Cardiac muscle cell (in vitro differentiated cells and primary cell): ENCODE measurements at regions not wholly inside any gene's neighbourhood (a gene's known extent, or its start where the extent isn't known, plus 50 kb on each side); places are given as distances from the start of the nearest gene placed in this dataset.

Experiments used
- DNase-seq, 2 donors: peaks; one replicate each; pipeline versions ENCODE4 v3.0.0 to v3.0.0-alpha.2; 2010 to 2017; ENCODE audit warnings: low read depth in 1 of 2, low spot score in 1 of 2
- H3K27ac ChIP-seq: fragments of 200-600 bp; sonication (generic); 2 replicates; pipeline ENCODE4 v1.5.1; 2016
- H3K27me3 ChIP-seq: fragments of 200-600 bp; sonication (generic); 2 replicates; pipeline ENCODE4 v1.6.0; 2016; ENCODE audit warnings: control low read depth
- H3K36me3 ChIP-seq: fragments of 200-600 bp; sonication (generic); 2 replicates; pipeline ENCODE4 v1.5.1; 2016; ENCODE audit warnings: control low read depth
- H3K4me1 ChIP-seq: fragments of 200-600 bp; sonication (generic); 2 replicates; pipeline ENCODE4 v1.8.1; 2017; ENCODE audit warnings: low read depth, mild to moderate bottlenecking, mixed run types
- H3K4me3 ChIP-seq: fragments of 200-600 bp; sonication (generic); 2 replicates; pipeline ENCODE4 v1.5.1; 2016; ENCODE audit warnings: mild to moderate bottlenecking
- H3K9me3 ChIP-seq: fragments of 200-600 bp; sonication (generic); 2 replicates; pipeline ENCODE4 v1.5.1; 2017; ENCODE audit warnings: low read depth, mild to moderate bottlenecking, control low read depth
- TF ChIP-seq, protein P1 (sequence below): IDR thresholded peaks from 2 replicates; pipeline ENCODE4 v1.5.1; 2012; ENCODE audit warnings: low read depth, mild to moderate bottlenecking, low read length

DNA sequence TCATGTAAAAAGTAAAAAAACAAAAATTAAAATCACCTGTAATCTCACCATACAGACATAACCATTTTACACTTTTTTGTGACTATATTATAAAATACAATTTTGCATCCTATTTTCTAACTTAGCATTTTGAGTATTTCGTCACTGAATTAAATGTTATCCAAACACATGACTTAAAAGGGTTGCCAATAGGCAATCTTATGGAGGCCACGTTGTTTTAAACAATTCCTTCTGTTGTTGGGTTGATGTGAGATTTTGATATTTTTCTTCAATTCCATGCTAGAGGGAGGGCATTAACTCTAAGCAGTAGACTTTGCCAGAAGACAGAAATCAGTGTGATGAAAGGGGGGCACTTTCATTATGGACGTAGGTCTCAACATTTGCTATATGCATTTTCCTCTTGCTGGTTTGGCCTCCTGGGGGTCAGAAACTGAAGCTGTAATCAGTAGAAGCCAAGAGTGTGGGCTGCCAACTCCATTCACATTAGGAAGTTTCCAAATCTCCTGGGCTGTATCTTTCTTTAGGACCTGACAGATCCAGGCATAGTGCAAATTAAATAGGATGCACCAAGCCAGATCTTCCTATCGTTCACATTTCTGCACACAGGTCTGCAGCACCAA, 614.2 kb upstream of the CLINT1 start:
- H3K27me3 ChIP-seq, result no peaks in the 10 kb centered on the region
- no peak overlapping the region for H3K27ac ChIP-seq
- DNase-seq, result no peak
- no peaks in the 10 kb centered on the region for H3K4me1 ChIP-seq
- H3K4me3 ChIP-seq, result no peak overlapping the region
- H3K9me3 ChIP-seq, result no peaks in the 10 kb centered on the region
- H3K36me3 ChIP-seq, result no peaks in the 10 kb centered on the region
- TF ChIP-seq, protein P1, sequence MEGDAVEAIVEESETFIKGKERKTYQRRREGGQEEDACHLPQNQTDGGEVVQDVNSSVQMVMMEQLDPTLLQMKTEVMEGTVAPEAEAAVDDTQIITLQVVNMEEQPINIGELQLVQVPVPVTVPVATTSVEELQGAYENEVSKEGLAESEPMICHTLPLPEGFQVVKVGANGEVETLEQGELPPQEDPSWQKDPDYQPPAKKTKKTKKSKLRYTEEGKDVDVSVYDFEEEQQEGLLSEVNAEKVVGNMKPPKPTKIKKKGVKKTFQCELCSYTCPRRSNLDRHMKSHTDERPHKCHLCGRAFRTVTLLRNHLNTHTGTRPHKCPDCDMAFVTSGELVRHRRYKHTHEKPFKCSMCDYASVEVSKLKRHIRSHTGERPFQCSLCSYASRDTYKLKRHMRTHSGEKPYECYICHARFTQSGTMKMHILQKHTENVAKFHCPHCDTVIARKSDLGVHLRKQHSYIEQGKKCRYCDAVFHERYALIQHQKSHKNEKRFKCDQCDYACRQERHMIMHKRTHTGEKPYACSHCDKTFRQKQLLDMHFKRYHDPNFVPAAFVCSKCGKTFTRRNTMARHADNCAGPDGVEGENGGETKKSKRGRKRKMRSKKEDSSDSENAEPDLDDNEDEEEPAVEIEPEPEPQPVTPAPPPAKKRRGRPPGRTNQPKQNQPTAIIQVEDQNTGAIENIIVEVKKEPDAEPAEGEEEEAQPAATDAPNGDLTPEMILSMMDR, result no peak

DNA sequence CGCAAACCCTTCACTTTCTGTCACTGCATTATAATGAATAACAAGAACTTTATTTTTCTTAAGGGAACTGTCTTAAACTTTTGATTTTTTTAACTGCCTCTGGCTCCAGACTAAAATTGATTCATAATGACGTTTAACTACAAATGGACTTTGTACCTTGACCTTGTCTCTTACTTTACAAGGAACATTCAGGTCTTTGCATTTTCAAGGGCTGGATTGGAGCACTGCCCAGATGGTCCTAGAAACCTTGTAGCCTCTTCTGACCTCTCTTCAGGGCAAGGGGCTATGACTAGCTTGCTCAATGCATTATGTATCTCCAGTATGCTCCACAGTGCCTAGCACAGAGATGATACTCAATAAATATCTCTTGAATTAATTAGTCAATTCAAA, 612.6 kb upstream of the CLINT1 start:
- Histone ChIP-seq H3K36me3 (no peaks in the 10 kb centered on the region), H3K9me3 (no peaks in the 10 kb centered on the region), H3K27me3 (no peaks in the 10 kb centered on the region), H3K4me3 (no peak overlapping the region), H3K27ac (no peak overlapping the region), H3K4me1 (no peaks in the 10 kb centered on the region)
- TF ChIP-seq, protein P1, result no peak
- DNase-seq, result no peak

DNA sequence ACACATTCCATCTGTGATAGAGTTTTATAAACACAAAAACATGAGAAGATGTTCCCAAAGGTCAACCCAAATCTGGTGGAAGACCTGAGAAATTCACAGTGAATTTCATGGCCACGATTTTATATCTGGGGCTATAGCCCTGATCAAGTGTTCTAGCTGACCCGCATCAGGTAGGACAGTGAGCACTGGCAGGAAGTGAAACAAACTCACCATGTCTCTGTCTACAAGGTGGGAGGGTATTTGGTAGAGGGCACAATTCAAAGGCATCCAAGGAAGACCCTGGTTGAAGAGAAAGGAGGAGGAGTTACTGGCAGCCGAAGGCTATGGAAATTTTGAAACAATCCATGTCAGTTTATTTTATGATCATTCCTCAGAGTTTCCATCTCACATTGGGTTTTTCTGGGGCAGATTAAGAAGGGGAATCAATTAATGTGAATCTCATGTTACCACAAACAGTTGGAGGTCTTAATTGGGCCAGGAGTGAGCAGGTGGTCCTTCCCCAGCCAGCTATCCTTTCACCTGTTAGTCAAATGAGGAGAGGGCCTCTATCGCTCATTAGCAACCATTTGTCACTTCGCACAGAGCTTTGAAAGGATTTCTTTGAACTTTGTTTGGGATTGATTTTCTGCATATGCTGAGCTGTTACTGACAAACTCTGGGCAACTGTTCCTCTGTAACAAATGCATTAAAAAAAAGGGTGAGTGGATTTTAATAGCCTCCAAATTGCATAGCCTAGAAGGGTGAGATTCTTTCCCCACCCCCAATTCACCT, 612.0 kb upstream of the CLINT1 start:
- TF ChIP-seq, protein P1, result no peak
- no peak overlapping the region for H3K27ac ChIP-seq
- H3K36me3 ChIP-seq, result no peaks in the 10 kb centered on the region
- H3K9me3 ChIP-seq, result no peaks in the 10 kb centered on the region
- DNase-seq, result no peak
- no peak overlapping the region for H3K4me3 ChIP-seq
- no peaks in the 10 kb centered on the region for H3K27me3 ChIP-seq
- no peaks in the 10 kb centered on the region for H3K4me1 ChIP-seq

DNA sequence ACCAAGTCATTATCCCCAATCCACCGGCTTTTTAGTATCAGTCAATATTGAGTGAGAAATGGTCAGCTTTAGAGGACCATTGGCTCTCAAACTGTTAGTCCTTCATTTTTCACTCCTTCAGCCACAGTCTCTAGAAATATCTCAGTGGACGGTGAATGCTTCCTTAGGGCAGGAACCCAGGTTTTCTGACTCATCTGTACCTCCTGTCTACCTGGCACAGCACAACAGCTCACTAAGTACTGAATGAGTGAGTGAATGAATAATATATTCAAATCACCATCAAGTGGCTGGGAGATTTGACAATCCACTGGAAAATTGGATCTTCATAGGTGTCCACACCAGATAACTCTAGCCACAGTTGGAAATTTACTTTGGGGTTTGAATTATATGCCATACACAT, 609.5 kb upstream of the CLINT1 start:
- no peak overlapping the region for H3K27ac ChIP-seq
- H3K4me3 ChIP-seq, result no peak overlapping the region
- no peaks in the 10 kb centered on the region for H3K27me3 ChIP-seq
- TF ChIP-seq, protein P1, result no peak
- DNase-seq, result no peak
- no peaks in the 10 kb centered on the region for H3K9me3 ChIP-seq
- no peaks in the 10 kb centered on the region for H3K4me1 ChIP-seq
- no peaks in the 10 kb centered on the region for H3K36me3 ChIP-seq

DNA sequence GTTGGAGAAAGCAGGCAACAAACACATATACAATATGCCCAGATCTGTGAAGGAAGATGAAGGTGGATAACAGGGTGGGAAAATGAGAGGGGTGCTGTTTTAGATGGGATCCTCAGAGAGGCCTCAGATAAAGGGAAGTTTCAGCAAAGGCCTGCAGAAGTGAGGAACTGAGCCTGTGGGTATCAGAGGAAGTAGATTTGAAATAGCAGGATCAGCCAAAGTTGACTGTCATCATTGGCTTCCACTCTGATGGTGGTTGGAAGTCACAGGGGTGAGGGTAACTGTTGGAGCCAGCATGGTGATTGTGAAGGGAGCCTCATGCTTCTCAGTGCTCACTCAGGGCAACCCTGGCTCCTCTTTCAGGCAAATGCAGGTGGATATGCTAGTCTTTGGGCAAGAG, 607.2 kb upstream of the CLINT1 start:
- no peaks in the 10 kb centered on the region for H3K36me3 ChIP-seq
- no peak for DNase-seq
- H3K4me1 ChIP-seq, result no peaks in the 10 kb centered on the region
- no peak overlapping the region for H3K27ac ChIP-seq
- no peaks in the 10 kb centered on the region for H3K27me3 ChIP-seq
- no peak overlapping the region for H3K4me3 ChIP-seq
- H3K9me3 ChIP-seq, result no peaks in the 10 kb centered on the region
- TF ChIP-seq, protein P1, result no peak
